Retinal pigment epithelial cell (primary cell): ENCODE measurements at regions not wholly inside any gene's neighbourhood (a gene's known extent, or its start where the extent isn't known, plus 50 kb on each side); places are given as distances from the start of the nearest gene placed in this dataset.

Experiments
- DNase-seq: peaks from one replicate; pipeline ENCODE4 v3.0.0-alpha.2; 2010; ENCODE audit warnings: low read depth
- H3K4me3 ChIP-seq: 2 replicates; pipeline ENCODE4 v1.5.1; 2011; ENCODE audit warnings: mild to moderate bottlenecking, low read length, control low read depth, moderate library complexity
- CTCF ChIP-seq: conservative IDR thresholded peaks from 2 replicates; pipeline ENCODE4 v1.5.1; 2011; ENCODE audit warnings: low read depth, low read length, control low read depth, inconsistent platforms

GRCh38 chr15:47652328-47652727 lies 65.0 kb upstream of the SEMA6D start:
- no peak overlapping the region for H3K4me3 ChIP-seq
- TF ChIP-seq CTCF = no peak
- no peak for DNase-seq

GRCh38 chr15:47652844-47653243 lies 64.5 kb upstream of the SEMA6D start:
- no peak overlapping the region for H3K4me3 ChIP-seq
- no peak for TF ChIP-seq CTCF
- no peak for DNase-seq

- no peak for DNase-seq
- no peak for TF ChIP-seq CTCF
- H3K4me3 ChIP-seq = no peak overlapping the region
Measured at GRCh38 chr15:47661661-47662180, 55.6 kb upstream of the SEMA6D start.

- no peak for TF ChIP-seq CTCF
- no peak for DNase-seq
- no peak overlapping the region for H3K4me3 ChIP-seq
Measured at GRCh38 chr15:47663101-47663500, 54.2 kb upstream of the SEMA6D start.
